Central memory CD8-positive, alpha-beta T cell (primary cell): ENCODE measurements at regions not wholly inside any gene's neighbourhood (a gene's known extent, or its start where the extent isn't known, plus 50 kb on each side); places are given as distances from the start of the nearest gene placed in this dataset.

Experiments
- ATAC-seq: fragments of 150-1000 bp; cut with Tn5 transposase; replicated peaks from 2 replicates; pipeline ENCODE4 v1.10.0; 2022; ENCODE audit warnings: mild to moderate bottlenecking, moderate FRiP score, moderate number of reproducible peaks; ENCODE audit not compliant: poor library complexity, severe bottlenecking; ENCODE audit errors: extremely low read depth
- DNase-seq, 2 donors: peaks; one replicate each; pipeline ENCODE4 v3.0.0; 2021; ENCODE audit warnings: low spot score in 2 of 2
- H3K27ac Mint-ChIP-seq: one replicate; pipeline ENCODE4 v1.8.0; 2022; ENCODE audit warnings: low read depth, mild to moderate bottlenecking, moderate library complexity, mixed read lengths
- H3K27me3 Mint-ChIP-seq: one replicate; pipeline ENCODE4 v1.8.0; 2022; ENCODE audit warnings: mixed read lengths
- H3K36me3 Mint-ChIP-seq: one replicate; pipeline ENCODE4 v1.8.0; 2022; ENCODE audit warnings: mild to moderate bottlenecking, moderate library complexity, mixed read lengths; ENCODE audit not compliant: insufficient read depth
- H3K4me1 Mint-ChIP-seq: one replicate; pipeline ENCODE4 v1.8.0; 2022; ENCODE audit warnings: mixed read lengths
- H3K4me3 Mint-ChIP-seq: one replicate; pipeline ENCODE4 v1.8.0; 2022; ENCODE audit warnings: mild to moderate bottlenecking, moderate library complexity, mixed read lengths
- H3K9me3 Mint-ChIP-seq: one replicate; pipeline ENCODE4 v1.8.0; 2022; ENCODE audit warnings: mixed read lengths

DNA sequence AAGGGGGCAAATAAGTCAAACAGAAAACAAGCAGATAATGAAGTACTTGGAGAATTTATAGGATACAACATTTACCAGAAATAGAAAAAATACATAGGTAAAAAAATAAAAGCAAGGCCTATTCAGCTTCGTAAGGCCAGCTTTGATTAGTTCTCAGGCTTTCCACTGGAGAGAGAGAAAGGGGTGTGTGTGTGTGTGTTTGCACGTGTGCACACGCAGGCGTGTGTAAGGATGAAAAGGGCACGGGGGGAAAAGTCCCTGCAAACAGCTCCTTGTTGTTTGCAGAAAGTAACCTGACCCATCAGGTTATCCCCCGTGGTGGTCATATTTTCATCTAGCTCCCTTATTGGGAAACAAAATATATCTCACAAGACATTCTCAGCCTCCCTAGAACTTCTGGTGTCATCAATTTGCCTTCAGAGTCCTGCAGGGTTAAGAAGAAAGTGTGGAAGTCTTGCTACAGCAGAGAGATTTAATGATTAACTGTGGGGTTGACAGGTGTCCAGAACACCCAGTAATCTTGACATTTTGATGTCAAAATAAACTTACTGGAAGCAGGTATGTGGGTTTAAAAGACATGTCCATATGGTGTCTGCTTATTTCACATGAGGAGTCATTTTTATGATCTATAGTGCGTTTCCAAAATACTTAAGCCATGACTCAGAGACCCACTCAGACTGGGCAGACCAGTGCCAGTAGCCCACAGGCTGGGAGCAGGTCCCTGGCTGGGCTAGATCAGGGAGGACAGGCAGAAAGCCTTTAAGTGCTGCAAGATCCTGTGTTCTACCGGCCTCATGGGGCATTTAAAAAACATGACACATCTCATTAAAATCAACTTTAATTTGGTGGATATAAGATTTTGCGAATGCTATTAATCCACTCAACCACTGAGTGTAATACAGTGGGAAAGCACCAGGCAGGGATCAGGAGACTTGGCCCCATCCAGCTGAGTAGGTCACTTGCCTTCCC, 487.6 kb upstream of the CAMK1G start:
- H3K4me1 Mint-ChIP-seq = no peaks in the 10 kb centered on the region
- no peak overlapping the region for H3K27ac Mint-ChIP-seq
- no peak for DNase-seq
- H3K4me3 Mint-ChIP-seq = no peak overlapping the region
- no peaks in the 10 kb centered on the region for H3K36me3 Mint-ChIP-seq
- ATAC-seq = no peak
- peaks cover 9% of the 10 kb centered on the region for H3K27me3 Mint-ChIP-seq
- H3K9me3 Mint-ChIP-seq = no peaks in the 10 kb centered on the region

DNA sequence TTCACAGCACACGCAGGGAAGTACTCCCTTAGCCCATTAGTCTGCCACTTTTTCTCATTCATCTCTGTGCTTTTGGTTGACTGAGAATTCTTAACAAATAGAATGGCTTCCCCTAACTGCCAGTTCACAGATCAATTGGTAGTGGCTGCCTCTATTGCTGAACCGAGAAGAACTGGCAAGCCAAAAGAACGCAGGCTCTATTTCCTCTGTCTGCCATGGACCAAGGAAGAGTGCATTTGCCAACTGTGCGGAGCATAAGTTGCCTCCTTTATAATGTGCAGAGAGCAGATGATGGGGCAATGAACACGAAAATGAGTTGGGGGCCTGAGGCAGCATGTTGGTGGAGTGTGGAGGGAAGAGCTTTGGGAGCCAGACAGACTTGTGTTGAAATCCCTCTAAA, 483.1 kb upstream of the CAMK1G start:
- no peak overlapping the region for H3K27ac Mint-ChIP-seq
- DNase-seq = no peak
- no peaks in the 10 kb centered on the region for H3K4me1 Mint-ChIP-seq
- H3K9me3 Mint-ChIP-seq = no peaks in the 10 kb centered on the region
- ATAC-seq = no peak
- no peak overlapping the region for H3K4me3 Mint-ChIP-seq
- peaks cover 12% of the 10 kb centered on the region for H3K27me3 Mint-ChIP-seq
- H3K36me3 Mint-ChIP-seq = no peaks in the 10 kb centered on the region

DNA sequence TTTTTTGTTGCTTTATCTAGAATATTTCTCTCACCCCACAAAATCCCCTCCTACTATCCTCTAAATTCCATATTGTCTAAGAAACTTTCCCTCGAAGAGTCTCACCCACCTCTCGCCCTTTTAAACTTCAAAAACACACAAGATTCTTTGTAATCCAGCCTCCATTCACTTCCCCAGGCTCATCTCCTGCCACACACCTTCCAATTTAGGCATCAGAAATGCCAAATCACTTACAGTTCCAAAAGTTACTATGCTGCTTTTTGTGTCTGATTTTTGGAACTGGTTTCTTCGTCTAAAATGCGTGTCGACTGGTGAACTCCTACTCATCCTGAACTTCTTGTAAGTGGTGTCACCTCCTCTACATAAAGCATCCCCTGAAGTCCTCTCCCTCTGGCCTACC, 482.4 kb upstream of the CAMK1G start:
- no peak for ATAC-seq
- Mint-ChIP-seq H3K36me3 (no peaks in the 10 kb centered on the region), H3K9me3 (no peaks in the 10 kb centered on the region), H3K4me3 (no peak overlapping the region), H3K4me1 (no peaks in the 10 kb centered on the region), H3K27me3 (peaks cover 12% of the 10 kb centered on the region), H3K27ac (no peak overlapping the region)
- DNase-seq = no peak

DNA sequence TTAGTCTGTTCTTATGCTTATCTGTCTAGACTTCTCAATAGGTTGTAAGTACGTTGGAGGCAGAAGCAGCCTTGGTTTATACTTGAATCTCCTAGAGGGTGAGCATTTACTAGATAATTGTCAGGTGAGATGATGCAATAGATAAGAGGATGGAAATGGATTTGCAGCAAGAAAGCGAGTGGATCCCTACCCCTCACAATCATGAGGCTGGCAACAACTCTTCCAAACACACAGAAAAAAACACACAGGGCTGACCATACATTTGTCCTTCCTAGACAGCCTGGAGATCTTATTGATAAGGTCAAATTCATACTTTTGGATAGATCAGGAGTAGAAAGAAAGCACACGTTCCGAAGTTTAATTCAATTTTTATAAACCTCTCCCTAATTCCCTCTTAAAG, 481.4 kb upstream of the CAMK1G start:
- Mint-ChIP-seq H3K27ac (no peak overlapping the region), H3K36me3 (no peaks in the 10 kb centered on the region), H3K27me3 (peaks cover 20% of the 10 kb centered on the region), H3K4me3 (no peak overlapping the region), H3K4me1 (no peaks in the 10 kb centered on the region), H3K9me3 (no peaks in the 10 kb centered on the region)
- ATAC-seq (no peak), DNase-seq (no peak)

DNA sequence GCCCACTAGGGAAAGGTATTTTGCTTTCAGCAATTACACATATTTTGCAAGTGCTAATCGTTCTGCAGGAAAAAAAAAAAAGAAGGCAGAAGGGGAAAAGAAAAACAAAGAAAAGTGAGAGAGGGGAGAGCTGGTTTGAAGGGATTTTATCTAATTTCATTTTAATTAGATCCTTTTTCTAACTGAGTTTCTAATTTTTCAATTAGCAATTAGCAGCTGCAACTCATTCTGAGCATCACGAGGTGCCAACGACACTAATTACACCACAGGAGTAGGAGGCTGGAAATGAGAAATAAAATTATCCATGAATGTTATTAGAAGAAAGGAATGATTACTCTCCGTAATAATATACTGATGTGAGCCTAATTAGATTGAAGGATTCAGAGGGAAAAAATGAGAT, 481.0 kb upstream of the CAMK1G start:
- H3K36me3 Mint-ChIP-seq = no peaks in the 10 kb centered on the region
- ATAC-seq (no peak), DNase-seq (no peak)
- H3K9me3 Mint-ChIP-seq = no peaks in the 10 kb centered on the region
- peaks cover 25% of the 10 kb centered on the region for H3K27me3 Mint-ChIP-seq
- H3K4me1 Mint-ChIP-seq = no peaks in the 10 kb centered on the region
- H3K27ac Mint-ChIP-seq = no peak overlapping the region
- H3K4me3 Mint-ChIP-seq = no peak overlapping the region

DNA sequence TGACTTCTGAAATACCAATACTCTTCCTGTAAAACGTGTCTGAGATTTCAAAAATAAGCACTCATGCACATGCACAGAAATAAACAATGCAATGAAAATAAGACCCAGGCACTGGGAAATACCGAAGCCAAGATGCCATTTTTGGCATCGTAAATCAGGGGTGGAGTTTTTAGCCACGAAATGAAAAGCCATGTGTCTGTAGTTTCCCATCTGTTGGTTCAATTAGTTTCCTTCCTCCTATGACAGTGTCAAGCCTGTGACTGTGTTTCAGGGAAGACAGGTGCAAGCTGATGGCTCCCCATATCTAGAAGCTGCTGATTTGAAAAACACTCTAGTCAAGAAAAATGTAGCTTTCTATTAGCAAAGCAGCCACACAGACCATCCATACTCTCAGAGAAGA, 480.4 kb upstream of the CAMK1G start:
- Mint-ChIP-seq H3K9me3 (no peaks in the 10 kb centered on the region), H3K4me3 (no peak overlapping the region), H3K4me1 (no peaks in the 10 kb centered on the region), H3K27me3 (peaks cover 25% of the 10 kb centered on the region), H3K36me3 (no peaks in the 10 kb centered on the region), H3K27ac (no peak overlapping the region)
- no peak for ATAC-seq
- DNase-seq = no peak

DNA sequence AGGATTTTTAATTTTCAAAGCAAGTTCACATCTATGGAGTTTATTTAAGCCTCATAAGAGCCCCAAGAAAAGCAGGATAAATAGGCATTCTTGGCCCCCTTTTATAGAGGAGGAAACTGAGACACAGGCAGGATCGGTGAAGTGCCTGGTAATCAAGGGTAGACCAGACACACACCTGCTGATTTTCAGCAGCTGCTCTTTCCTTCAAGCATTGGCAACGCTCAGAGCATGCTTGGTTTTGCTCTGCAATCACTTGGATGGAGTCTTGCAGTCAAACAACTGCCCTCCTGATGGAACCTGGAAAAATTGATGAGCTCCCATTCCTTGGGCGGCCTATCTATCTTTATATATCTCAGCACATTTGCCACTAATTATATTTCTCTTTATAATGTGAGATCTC, 478.9 kb upstream of the CAMK1G start:
- Mint-ChIP-seq H3K27me3 (peaks cover 25% of the 10 kb centered on the region), H3K9me3 (no peaks in the 10 kb centered on the region), H3K4me1 (no peaks in the 10 kb centered on the region), H3K36me3 (no peaks in the 10 kb centered on the region), H3K4me3 (no peak overlapping the region), H3K27ac (no peak overlapping the region)
- DNase-seq (no peak), ATAC-seq (no peak)

DNA sequence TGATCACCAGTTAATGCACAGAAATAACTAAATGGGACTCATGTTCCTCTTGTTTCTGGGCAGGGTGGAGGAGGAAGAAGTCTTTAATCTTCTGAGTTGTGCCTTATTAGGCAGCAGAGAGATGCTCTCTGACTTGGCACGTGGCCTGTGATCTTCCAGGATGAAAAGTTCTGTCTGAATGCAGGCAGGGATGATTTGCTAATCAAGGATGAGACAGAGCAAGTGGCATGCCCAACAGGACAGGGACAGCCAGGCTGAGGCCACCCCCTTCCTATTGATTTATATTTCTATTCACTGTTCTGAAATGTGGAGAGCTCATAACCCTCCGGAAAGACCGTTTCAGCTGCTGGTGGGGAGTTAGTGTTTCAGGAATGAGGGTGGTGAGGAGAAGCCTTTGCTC, 477.8 kb upstream of the CAMK1G start:
- Mint-ChIP-seq H3K4me3 (no peak overlapping the region), H3K9me3 (no peaks in the 10 kb centered on the region), H3K4me1 (no peaks in the 10 kb centered on the region), H3K36me3 (no peaks in the 10 kb centered on the region), H3K27me3 (peaks cover 25% of the 10 kb centered on the region), H3K27ac (no peak overlapping the region)
- ATAC-seq (no peak), DNase-seq (no peak)

DNA sequence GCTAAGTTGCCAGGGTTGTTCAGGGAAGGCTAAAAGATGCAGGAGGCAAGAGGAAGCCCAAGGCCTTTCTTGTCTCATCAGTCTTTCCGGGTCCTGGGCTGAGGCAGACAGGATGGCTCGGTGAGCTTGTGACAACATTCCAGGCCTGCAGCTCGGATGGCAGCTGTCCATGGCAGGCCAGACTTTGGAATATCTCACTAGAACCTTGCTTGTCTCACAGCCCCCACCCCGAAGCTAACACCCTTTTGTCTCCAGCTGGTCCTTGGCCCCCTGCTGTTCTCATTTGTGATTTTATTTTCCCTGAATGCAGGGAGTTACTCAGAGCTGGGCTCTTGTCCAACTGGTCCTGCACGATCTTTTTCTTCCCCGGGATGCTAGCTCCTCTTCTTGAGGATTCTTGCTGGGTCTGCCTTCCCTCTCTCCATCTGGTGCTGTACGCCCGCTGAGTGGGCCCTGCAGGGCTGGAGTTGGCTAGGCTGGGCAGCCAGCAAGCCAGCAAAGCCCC, 477.2 kb upstream of the CAMK1G start:
- no peak for ATAC-seq

DNA sequence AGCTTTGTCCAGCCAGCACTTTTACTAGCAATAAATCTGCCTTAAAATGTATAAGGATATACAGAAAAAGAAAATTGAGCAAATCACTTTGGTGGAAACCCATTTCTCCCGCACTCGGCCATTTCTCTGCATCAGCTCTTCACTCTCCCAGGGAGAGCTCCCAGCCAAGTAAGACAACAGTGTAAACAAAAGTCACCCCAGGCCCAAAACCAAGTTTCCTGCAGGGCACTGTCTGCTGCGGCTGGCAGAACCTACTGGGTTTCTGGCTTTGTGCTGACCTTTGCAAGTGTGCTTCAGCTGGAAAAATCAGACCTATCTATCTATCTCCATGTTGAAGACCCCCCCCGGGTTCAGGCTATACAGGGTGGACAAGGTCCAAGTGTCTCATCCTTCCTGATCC, 476.7 kb upstream of the CAMK1G start:
- H3K36me3 Mint-ChIP-seq = no peaks in the 10 kb centered on the region
- no peaks in the 10 kb centered on the region for H3K4me1 Mint-ChIP-seq
- H3K27ac Mint-ChIP-seq = no peak overlapping the region
- no peak overlapping the region for H3K4me3 Mint-ChIP-seq
- DNase-seq = no peak
- no peak for ATAC-seq
- no peaks in the 10 kb centered on the region for H3K9me3 Mint-ChIP-seq
- H3K27me3 Mint-ChIP-seq = peaks cover 25% of the 10 kb centered on the region

More for the DNA sequence above, 477.2 kb upstream of the CAMK1G start:
- no peak overlapping the region for H3K4me3 Mint-ChIP-seq
- no peaks in the 10 kb centered on the region for H3K36me3 Mint-ChIP-seq
- no peaks in the 10 kb centered on the region for H3K9me3 Mint-ChIP-seq
- DNase-seq = no peak
- H3K27me3 Mint-ChIP-seq = peaks cover 25% of the 10 kb centered on the region
- no peak overlapping the region for H3K27ac Mint-ChIP-seq
- no peaks in the 10 kb centered on the region for H3K4me1 Mint-ChIP-seq

DNA sequence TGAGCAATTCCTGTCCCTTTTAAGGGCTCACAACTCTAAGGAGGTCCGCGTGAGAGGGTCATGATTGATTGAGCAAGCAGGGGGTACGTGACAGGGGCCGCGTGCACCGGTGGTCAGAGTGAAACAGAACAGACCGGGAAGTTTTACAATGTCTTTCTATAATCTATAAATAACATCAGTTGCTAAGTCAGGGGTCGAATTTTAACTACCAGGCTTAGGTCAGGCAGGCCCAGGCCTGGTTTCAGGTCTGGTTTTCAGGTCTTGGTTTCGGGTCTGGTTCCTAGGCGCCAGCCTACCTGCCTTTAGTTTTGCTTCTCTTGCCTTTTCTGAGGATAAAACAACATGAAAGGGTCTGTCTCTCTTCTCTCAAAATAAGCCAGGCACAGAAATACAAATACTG, 476.0 kb upstream of the CAMK1G start:
- ATAC-seq (no peak), DNase-seq (no peak)
- no peaks in the 10 kb centered on the region for H3K36me3 Mint-ChIP-seq
- H3K4me3 Mint-ChIP-seq = no peak overlapping the region
- H3K27ac Mint-ChIP-seq = no peak overlapping the region
- H3K4me1 Mint-ChIP-seq = no peaks in the 10 kb centered on the region
- peaks cover 25% of the 10 kb centered on the region for H3K27me3 Mint-ChIP-seq
- H3K9me3 Mint-ChIP-seq = no peaks in the 10 kb centered on the region

DNA sequence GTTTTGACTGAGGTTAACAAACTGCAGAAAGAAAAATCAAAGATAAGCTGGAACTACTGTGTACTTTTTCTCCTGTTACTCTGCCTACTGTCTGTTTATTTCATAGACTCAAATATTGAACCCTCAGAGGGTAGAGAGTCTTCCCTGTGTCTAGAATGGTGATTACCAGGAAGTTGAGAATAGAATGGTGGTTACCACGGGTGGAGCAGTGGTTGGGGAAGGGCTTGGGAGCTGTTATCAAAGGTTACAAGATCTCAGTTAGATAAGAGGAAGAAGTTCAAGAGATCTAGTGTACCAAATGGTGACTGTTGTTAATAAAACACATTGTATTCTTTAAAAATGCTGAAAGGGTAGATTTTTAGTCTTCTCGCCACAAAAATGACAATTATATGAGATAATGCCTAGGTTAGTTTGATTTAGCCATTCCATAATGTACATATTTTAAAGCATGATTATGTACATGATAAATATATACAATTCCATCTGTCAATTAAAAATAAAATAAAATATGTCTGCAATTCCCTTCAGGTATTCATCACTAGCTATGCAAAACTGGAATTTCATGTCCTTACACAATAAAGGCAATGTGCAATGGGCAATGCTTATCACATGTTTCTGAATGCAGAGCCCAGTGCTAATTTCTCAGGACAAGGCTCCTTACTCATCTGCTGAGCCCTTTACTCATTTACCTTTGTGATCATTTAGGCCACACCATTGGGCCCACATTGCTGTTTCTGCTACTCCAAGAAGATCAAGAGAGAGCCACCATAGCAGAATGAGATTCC, 474.3 kb upstream of the CAMK1G start:
- no peaks in the 10 kb centered on the region for H3K36me3 Mint-ChIP-seq
- H3K4me1 Mint-ChIP-seq = no peaks in the 10 kb centered on the region
- no peak for DNase-seq
- H3K27ac Mint-ChIP-seq = no peak overlapping the region
- no peak overlapping the region for H3K4me3 Mint-ChIP-seq
- ATAC-seq = no peak
- H3K9me3 Mint-ChIP-seq = no peaks in the 10 kb centered on the region
- peaks cover 17% of the 10 kb centered on the region for H3K27me3 Mint-ChIP-seq

DNA sequence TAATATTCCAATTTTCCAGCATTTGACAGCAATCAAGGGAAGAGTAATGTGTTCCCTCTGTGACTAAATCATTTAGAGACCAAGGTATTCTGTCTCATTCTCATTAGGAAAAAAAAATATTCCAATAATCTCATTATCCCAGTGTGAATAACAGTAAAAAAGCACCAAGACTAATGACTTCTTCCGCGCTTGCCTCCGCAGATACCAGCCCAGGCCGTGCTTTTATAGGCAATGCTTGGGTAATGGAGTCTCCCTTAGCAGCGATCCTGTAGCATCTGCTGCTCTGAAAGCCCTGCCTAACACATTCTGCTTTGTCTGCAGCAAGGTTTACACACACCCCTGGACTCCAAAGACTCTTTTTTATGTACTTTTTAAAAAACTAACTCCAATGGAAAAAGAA, 470.0 kb upstream of the CAMK1G start:
- no peaks in the 10 kb centered on the region for H3K4me1 Mint-ChIP-seq
- no peaks in the 10 kb centered on the region for H3K36me3 Mint-ChIP-seq
- DNase-seq = no peak
- no peaks in the 10 kb centered on the region for H3K9me3 Mint-ChIP-seq
- H3K4me3 Mint-ChIP-seq = no peak overlapping the region
- no peak overlapping the region for H3K27ac Mint-ChIP-seq
- no peak for ATAC-seq
- H3K27me3 Mint-ChIP-seq = no peaks in the 10 kb centered on the region
